ENCODE measurements at regions not wholly inside any gene's neighbourhood (a gene's known extent, or its start where the extent isn't known, plus 50 kb on each side); places are given as distances from the start of the nearest gene placed in this dataset.

GRCh38 chr17:72488555-72489271 is 367.9 kb downstream of the SOX9 start:
- Histone ChIP-seq H3K27me3 (ENCODE audit: control insufficient read depth in 2 of 2, insufficient read depth in 2 of 2, low read length in 2 of 2) (no peaks in the 10 kb centered on the region), H3K79me2 (ENCODE audit: control insufficient read depth, insufficient read depth, low read length) (no peaks in the 10 kb centered on the region), H3K4me3 (replicated peaks in 1 of 3; ENCODE audit: insufficient read depth in 1 of 3, low read depth in 1 of 3, low read length in 3 of 3) (no peak overlapping the region), H3K27ac (ENCODE audit: insufficient read depth, low read depth, low read length) (no peak overlapping the region), H3K9me3 (replicated peaks; ENCODE audit: control insufficient read depth, insufficient read depth, low read length) (no peaks in the 10 kb centered on the region), H3K4me2 (ENCODE audit: insufficient read depth, low read length) (no peak overlapping the region), H3K9me1 (replicated peaks; ENCODE audit: control insufficient read depth, extremely low read depth, insufficient read depth, low read length) (no peaks in the 10 kb centered on the region), H3K4me1 (ENCODE audit: control insufficient read depth, extremely low read depth, insufficient read depth, low read length) (no peaks in the 10 kb centered on the region), H3K36me3 (ENCODE audit: control insufficient read depth in 2 of 2, extremely low read depth in 1 of 2, insufficient read depth in 2 of 2, low read length in 2 of 2) (no peaks in the 10 kb centered on the region), H2AFZ (ENCODE audit: low read depth, low read length) (no peak overlapping the region), H4K20me1 (replicated peaks; ENCODE audit: control insufficient read depth, extremely low read depth, insufficient read depth, low read length) (no peaks in the 10 kb centered on the region), H3K9ac (replicated peaks; ENCODE audit: extremely low read depth, insufficient read depth, low read length) (no peak overlapping the region)
- FAIRE-seq (no peak), DNase-seq (ENCODE audit: low read depth, low spot score) (no peak)
- TF ChIP-seq FOS (IDR thresholded peaks at IDR 0.05; ENCODE audit: borderline replicate concordance, insufficient read depth, low read length) = no peak
- TF ChIP-seq CTCF (IDR thresholded peaks at IDR 0.05; ENCODE audit: extremely low read depth in 1 of 2, insufficient read depth in 1 of 2, low read depth in 1 of 2, low read length in 2 of 2) = no peak
- TF ChIP-seq EZH2 (IDR thresholded peaks at IDR 0.05; ENCODE audit: borderline replicate concordance, low read depth, low read length, severe bottlenecking) = no peak
- intact Hi-C loops (cut with micrococcal nuclease) = no loop called here
- no TSS peak for BruUV-seq (replicated peaks)
- dilution Hi-C loops (cut with MboI; ENCODE audit: extremely low pct_ligation_motif_present, low sequenced_read_pairs) = no loop called here
- ChIA-PET CTCF (no interaction called here), POLR2A (no interaction called here)

GRCh38 chr17:72489272-72489641 is 368.4 kb downstream of the SOX9 start:
- FAIRE-seq (no peak), DNase-seq (ENCODE audit: low read depth, low spot score) (no peak)
- H3K9me1 ChIP-seq (replicated peaks; ENCODE audit: control insufficient read depth, extremely low read depth, insufficient read depth, low read length) = no peaks in the 10 kb centered on the region
- no peak overlapping the region for H3K4me3 ChIP-seq (replicated peaks in 1 of 3; ENCODE audit: insufficient read depth in 1 of 3, low read depth in 1 of 3, low read length in 3 of 3)
- H4K20me1 ChIP-seq (replicated peaks; ENCODE audit: control insufficient read depth, extremely low read depth, insufficient read depth, low read length) = no peaks in the 10 kb centered on the region
- H3K36me3 ChIP-seq (ENCODE audit: control insufficient read depth in 2 of 2, extremely low read depth in 1 of 2, insufficient read depth in 2 of 2, low read length in 2 of 2) = no peaks in the 10 kb centered on the region
- no peak overlapping the region for H2AFZ ChIP-seq (ENCODE audit: low read depth, low read length)
- no peaks in the 10 kb centered on the region for H3K79me2 ChIP-seq (ENCODE audit: control insufficient read depth, insufficient read depth, low read length)
- TF ChIP-seq FOS (IDR thresholded peaks at IDR 0.05; ENCODE audit: borderline replicate concordance, insufficient read depth, low read length) (no peak), JUN (IDR thresholded peaks at IDR 0.05; ENCODE audit: borderline replicate concordance, insufficient read depth, insufficient read length, low read depth) (no peak), POLR2A (IDR thresholded peaks at IDR 0.05; ENCODE audit: low read depth, low read length) (no peak), MAX (IDR thresholded peaks at IDR 0.05; ENCODE audit: insufficient read depth, insufficient read length) (no peak), MYC (IDR thresholded peaks at IDR 0.05; ENCODE audit: low read depth, low read length) (no peak)
- ChIA-PET CTCF (no interaction called here), POLR2A (no interaction called here)
- dilution Hi-C loops (cut with MboI; ENCODE audit: extremely low pct_ligation_motif_present, low sequenced_read_pairs) (no loop called here), intact Hi-C loops (cut with micrococcal nuclease) (no loop called here)
- no peak overlapping the region for H3K9ac ChIP-seq (replicated peaks; ENCODE audit: extremely low read depth, insufficient read depth, low read length)
- no TSS peak for BruUV-seq (replicated peaks)
- H3K4me1 ChIP-seq (ENCODE audit: control insufficient read depth, extremely low read depth, insufficient read depth, low read length) = no peaks in the 10 kb centered on the region
- H3K9me3 ChIP-seq (replicated peaks; ENCODE audit: control insufficient read depth, insufficient read depth, low read length) = no peaks in the 10 kb centered on the region
- H3K4me2 ChIP-seq (ENCODE audit: insufficient read depth, low read length) = no peak overlapping the region
- H3K27me3 ChIP-seq (ENCODE audit: control insufficient read depth in 2 of 2, insufficient read depth in 2 of 2, low read length in 2 of 2) = no peaks in the 10 kb centered on the region
- no peak overlapping the region for H3K27ac ChIP-seq (ENCODE audit: insufficient read depth, low read depth, low read length)
